MM.1S (cell line): ENCODE measurements at regions not wholly inside any gene's neighbourhood (a gene's known extent, or its start where the extent isn't known, plus 50 kb on each side); places are given as distances from the start of the nearest gene placed in this dataset.

Source experiments
- EZH2 ChIP-seq: fragments of 300-600 bp; sonication (generic); optimal IDR thresholded peaks from 2 replicates; pipeline ENCODE3; 2017; ENCODE audit warnings: low read depth, mild to moderate bottlenecking, antibody characterized with exemption, low read length, mixed read lengths
- EZH2phosphoT487 ChIP-seq: fragments of 300-600 bp; sonication (generic); IDR thresholded peaks from 2 replicates; pipeline ENCODE4 v1.6.1; 2018; ENCODE audit warnings: antibody characterized with exemption, low read length

DNA sequence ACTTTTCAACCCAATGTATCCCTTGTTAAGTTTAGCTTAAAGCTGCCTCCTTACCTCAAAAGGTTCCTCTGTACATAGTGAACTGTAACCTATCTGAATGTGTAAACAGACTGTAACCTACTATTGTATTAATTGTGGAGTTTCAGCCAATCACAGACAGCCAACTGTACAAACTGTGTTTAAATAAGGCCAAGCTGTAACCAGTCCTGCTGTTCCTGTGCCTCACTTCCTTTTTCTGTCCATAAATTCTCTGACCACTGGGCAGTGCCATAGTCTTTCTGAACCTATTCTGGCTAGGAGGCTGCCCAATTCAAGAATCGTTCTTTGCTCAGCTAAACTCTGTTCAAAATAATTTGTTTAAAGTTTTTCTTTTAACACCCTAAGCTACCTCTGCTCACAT is 74.7 kb upstream of the DAPK1 start:
- TF ChIP-seq EZH2 (no peak), EZH2phosphoT487 (no peak)
